AG09309 (cell line): ENCODE measurements at regions not wholly inside any gene's neighbourhood (a gene's known extent, or its start where the extent isn't known, plus 50 kb on each side); places are given as distances from the start of the nearest gene placed in this dataset.
"Not testable (repeated sequence)": the region's sequence is repeated elsewhere in the genome, so short reads cannot be mapped to it uniquely, and the experiment has no call there.

ENCODE experiments used
- DNase-seq: peaks from one replicate; pipeline ENCODE4 v3.0.0-alpha.2; 2010; ENCODE audit warnings: low read depth
- H3K4me3 ChIP-seq: 2 replicates; pipeline ENCODE4 v1.5.1; 2011; ENCODE audit warnings: mild to moderate bottlenecking, low read depth, low read length, moderate library complexity; ENCODE audit not compliant: control insufficient read depth
- TF ChIP-seq, protein P1 (sequence below): IDR thresholded peaks from 2 replicates; pipeline ENCODE4 v1.5.1; 2011; ENCODE audit warnings: mild to moderate bottlenecking, low read depth, low read length, inconsistent platforms; ENCODE audit not compliant: insufficient read depth, control insufficient read depth; ENCODE audit errors: missing control alignments

DNA sequence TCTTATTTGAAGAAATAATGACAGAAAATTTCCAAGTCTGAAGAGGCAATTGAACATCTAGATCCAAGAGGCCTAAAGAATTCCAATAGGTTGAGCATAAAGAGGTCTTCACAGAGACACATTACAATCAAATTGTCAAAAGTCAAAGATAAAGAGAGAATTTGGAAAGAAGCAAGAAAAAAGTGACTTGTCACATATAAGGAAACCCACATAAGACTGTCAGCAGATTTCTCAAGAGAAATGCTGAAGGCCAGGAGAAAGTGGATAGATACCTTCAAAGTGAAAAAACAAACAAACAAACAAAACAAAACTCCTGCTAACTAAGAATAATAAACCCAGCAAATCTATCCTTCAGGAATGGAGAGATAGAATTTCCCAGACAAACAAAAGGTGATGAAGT, 118.1 kb upstream of the LGR5 start:
- H3K4me3 ChIP-seq: no peak overlapping the region
- TF ChIP-seq, protein P1, sequence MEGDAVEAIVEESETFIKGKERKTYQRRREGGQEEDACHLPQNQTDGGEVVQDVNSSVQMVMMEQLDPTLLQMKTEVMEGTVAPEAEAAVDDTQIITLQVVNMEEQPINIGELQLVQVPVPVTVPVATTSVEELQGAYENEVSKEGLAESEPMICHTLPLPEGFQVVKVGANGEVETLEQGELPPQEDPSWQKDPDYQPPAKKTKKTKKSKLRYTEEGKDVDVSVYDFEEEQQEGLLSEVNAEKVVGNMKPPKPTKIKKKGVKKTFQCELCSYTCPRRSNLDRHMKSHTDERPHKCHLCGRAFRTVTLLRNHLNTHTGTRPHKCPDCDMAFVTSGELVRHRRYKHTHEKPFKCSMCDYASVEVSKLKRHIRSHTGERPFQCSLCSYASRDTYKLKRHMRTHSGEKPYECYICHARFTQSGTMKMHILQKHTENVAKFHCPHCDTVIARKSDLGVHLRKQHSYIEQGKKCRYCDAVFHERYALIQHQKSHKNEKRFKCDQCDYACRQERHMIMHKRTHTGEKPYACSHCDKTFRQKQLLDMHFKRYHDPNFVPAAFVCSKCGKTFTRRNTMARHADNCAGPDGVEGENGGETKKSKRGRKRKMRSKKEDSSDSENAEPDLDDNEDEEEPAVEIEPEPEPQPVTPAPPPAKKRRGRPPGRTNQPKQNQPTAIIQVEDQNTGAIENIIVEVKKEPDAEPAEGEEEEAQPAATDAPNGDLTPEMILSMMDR: no peak
- no peak for DNase-seq

DNA sequence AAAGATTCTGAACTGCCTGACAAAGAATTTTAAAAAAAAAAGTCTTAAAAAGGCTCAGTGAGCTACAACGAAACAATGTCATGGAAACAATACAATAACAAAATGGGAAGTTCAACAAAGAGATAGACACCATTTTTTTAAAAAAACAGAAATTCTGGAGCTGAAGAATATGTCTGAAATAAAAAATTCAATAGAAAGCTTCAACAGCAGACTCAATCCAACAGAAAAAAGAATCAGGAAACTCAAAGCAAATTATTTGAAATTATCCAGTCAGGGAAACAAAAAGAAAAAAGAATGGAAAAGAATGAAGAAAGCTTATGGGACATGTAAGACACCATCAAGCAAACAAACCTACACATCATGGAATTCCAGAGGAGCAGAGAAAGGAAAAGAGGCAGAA, 118.5 kb upstream of the LGR5 start:
- no peak overlapping the region for H3K4me3 ChIP-seq

DNA sequence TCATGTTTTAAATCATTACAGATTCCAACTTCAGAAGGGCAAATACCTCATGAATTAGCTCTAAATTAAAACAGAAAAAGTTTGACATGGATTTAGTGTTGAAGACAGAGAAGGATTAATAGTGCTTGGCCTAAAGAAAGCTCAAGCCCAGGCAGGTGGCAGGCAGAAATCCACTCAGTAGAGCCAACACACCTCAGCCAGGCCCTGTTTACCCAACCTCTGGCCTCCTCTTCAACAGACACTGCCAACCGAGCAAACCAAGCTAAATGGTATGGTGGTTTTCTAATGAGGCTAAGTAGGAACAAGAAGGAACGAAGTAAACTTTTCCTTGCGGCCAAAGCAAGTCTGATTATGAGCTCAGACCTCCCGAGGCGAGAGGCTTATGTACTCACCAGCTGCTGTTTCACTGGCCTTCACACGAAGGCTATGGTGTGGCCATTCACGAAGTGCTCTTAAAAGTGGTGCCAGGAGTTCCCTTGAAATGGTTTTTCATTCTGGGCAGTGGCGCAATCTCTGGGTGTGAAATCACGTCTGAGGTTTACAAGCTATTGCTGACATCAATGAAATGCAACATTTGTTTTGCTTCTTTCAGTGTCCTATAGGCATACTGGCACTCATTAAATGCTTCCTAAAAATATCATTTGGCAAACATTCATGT, 124.1 kb upstream of the LGR5 start:
- TF ChIP-seq, protein P1: no peak
- no peak for DNase-seq
- H3K4me3 ChIP-seq: no peak overlapping the region

More for the DNA sequence above, 118.5 kb upstream of the LGR5 start:
- DNase-seq: no peak
- TF ChIP-seq, protein P1: no peak

DNA sequence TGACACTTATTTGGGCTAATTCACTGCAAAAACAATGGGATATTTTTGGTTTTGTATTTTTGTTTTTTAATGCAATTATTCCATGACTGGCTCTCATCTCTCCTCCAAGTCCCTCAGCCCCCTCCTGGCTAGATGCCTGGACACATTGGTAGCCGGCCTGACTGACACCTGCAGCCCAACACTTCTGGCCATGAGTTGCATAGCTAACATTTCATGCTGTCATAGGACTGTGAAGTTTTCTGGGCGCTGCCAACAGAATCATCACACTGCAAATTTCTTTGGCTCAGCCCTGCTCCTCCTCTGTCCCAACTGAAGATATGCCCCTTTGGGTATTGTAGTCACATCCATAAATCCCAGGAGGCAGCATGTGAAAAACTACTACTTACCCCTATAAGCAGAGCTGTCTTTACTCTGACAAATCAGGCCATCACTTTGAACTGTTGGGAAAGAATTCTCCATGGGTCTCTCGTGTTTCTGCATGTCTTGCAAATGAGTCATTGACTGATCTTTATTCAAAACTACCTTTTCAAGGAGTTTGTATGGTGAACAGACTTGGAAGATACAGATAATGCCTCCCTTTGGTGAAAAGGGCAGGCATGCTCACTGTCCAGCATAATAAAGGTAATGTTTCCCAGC, 126.7 kb upstream of the LGR5 start:
- TF ChIP-seq, protein P1: no peak
- H3K4me3 ChIP-seq: no peak overlapping the region
- DNase-seq: no peak

DNA sequence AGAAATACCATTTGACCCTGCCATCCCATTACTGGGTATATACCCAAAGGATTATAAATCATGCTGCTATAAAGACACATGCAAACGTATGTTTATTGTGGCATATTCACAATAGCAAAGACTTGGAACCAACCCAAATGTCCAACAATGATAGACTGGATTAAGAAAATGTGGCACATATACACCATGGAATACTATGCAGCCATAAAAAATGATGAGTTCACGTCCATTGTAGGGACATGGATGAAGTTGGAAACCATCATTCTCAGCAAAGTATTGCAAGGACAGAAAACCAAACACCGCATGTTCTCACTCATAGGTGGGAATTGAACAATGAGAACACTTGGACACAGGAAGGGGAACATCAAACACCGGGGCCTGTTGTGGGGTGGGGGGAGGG, 128.0 kb upstream of the LGR5 start:
- DNase-seq, H3K4me3 ChIP-seq: not testable (repeated sequence)

DNA sequence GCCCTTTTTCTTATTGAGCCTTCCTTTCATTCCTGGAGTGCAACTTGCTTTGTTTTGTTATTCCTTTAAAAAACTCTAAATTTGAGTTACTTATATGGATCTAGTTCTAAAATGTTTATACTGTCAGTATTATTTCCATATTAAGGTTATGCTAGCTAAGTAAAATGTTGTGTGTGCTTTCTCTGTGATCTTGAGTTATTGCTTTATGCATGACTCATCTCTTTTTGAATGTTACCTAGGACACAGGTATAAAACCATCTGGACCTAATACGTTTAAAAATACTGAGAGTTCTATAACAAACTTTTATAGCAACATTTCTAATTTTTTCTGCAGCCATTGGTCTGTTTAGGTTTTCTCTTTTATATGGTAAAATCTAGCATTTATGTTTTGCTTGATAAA, 132.8 kb upstream of the LGR5 start:
- DNase-seq: no peak
- H3K4me3 ChIP-seq: no peak overlapping the region
- TF ChIP-seq, protein P1: no peak

DNA sequence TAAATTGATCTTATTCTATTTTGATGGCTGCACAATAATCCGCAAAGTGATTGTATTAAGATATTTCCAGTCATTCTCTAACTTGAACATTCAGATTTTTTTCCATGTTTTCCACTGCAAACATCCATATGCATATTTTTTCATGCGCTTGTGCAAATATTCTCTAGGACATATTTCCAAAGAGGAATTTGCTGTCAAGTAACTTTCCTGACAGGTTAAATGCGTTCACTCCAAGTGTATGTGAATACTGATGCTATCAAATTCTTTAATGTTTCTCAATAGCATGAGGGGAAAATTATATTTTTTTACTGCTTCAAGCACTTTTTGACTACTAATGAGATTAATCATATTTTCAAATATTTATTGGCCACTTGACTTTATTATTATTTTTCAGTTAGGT, 135.3 kb upstream of the LGR5 start:
- TF ChIP-seq, protein P1: no peak
- no peak overlapping the region for H3K4me3 ChIP-seq
- no peak for DNase-seq
